GM21786 (cell line): ENCODE measurements at regions not wholly inside any gene's neighbourhood (a gene's known extent, or its start where the extent isn't known, plus 50 kb on each side); places are given as distances from the start of the nearest gene placed in this dataset.
"Not testable (repeated sequence)": the region's sequence is repeated elsewhere in the genome, so short reads cannot be mapped to it uniquely, and the experiment has no call there.

Source experiments
- ATAC-seq: cut with Tn5 transposase; IDR thresholded peaks from one replicate; pipeline ENCODE4 v1.9.1; 2021; ENCODE audit not compliant: unreplicated experiment

- ATAC-seq = no peak
These were observed 1459.5 kb upstream of the PCDH20 start for GRCh38 chr13:62875118-62875640.

- ATAC-seq = no peak
These were observed 1434.7 kb upstream of the PCDH20 start for GRCh38 chr13:62850331-62850730.

GRCh38 chr13:62847520-62847919 is 1431.9 kb upstream of the PCDH20 start:
- ATAC-seq = no peak

GRCh38 chr13:62846302-62846701 is 1430.7 kb upstream of the PCDH20 start:
- ATAC-seq = no peak

- no peak for ATAC-seq
These were observed 1423.7 kb upstream of the PCDH20 start for GRCh38 chr13:62839338-62839737.

GRCh38 chr13:62838929-62839328 is 1423.3 kb upstream of the PCDH20 start:
- no peak for ATAC-seq

- no peak for ATAC-seq
These were observed 1422.2 kb upstream of the PCDH20 start for GRCh38 chr13:62837895-62838294.

GRCh38 chr13:62829486-62829885 is 1413.8 kb upstream of the PCDH20 start:
- no peak for ATAC-seq

- no peak for ATAC-seq
These were observed 1384.3 kb upstream of the PCDH20 start for GRCh38 chr13:62799931-62800436.

GRCh38 chr13:62799038-62799535 is 1383.4 kb upstream of the PCDH20 start:
- ATAC-seq = no peak

- ATAC-seq = no peak
These were observed 1378.2 kb upstream of the PCDH20 start for GRCh38 chr13:62793850-62794249.

- no peak for ATAC-seq
These were observed 1366.2 kb upstream of the PCDH20 start for GRCh38 chr13:62781866-62782265.

- ATAC-seq = no peak
These were observed 1363.5 kb upstream of the PCDH20 start for GRCh38 chr13:62779161-62779560.

GRCh38 chr13:62767473-62767872 is 1351.8 kb upstream of the PCDH20 start:
- no peak for ATAC-seq

GRCh38 chr13:62760724-62761123 is 1345.1 kb upstream of the PCDH20 start:
- no peak for ATAC-seq

- no peak for ATAC-seq
These were observed 1332.0 kb upstream of the PCDH20 start for GRCh38 chr13:62747629-62748028.

GRCh38 chr13:62747152-62747551 is 1331.5 kb upstream of the PCDH20 start:
- ATAC-seq = no peak

- not testable (repeated sequence) for ATAC-seq
These were observed 1314.1 kb upstream of the PCDH20 start for GRCh38 chr13:62729746-62730145.

- ATAC-seq = no peak
These were observed 1306.2 kb upstream of the PCDH20 start for GRCh38 chr13:62721893-62722292.

- not testable (repeated sequence) for ATAC-seq
These were observed 1296.3 kb upstream of the PCDH20 start for GRCh38 chr13:62711948-62712347.

- no peak for ATAC-seq
These were observed 1295.1 kb upstream of the PCDH20 start for GRCh38 chr13:62710787-62711186.

- no peak for ATAC-seq
These were observed 1290.4 kb upstream of the PCDH20 start for GRCh38 chr13:62706048-62706447.

- no peak for ATAC-seq
These were observed 1289.2 kb upstream of the PCDH20 start for GRCh38 chr13:62704875-62705274.
